Endothelial cell of umbilical vein (primary cell): ENCODE measurements at regions not wholly inside any gene's neighbourhood (a gene's known extent, or its start where the extent isn't known, plus 50 kb on each side); places are given as distances from the start of the nearest gene placed in this dataset.
A peak's percentile ranks its signal among the peaks of the same experiment; 100 is the strongest.

ENCODE experiments used
- BruUV-seq: library from RNA; stranded (reverse); fragments of 400-500 nt; replicated peaks from 2 replicates; lab custom pipeline; 2021; lab: Mats Ljungman, UMichigan
- CTCF ChIA-PET: fragments of 300-600, 350-600 bp; sonication (Branson Sonifier 250); formaldehyde crosslinking; loops from one replicate; lab custom pipeline; 2021; ENCODE audit warnings: antibody characterized with exemption, inconsistent platforms; lab: Charles Lee
- POLR2A ChIA-PET: fragments of 300-600, 350-600 bp; sonication (Branson Sonifier 250); formaldehyde crosslinking; loops from one replicate; lab custom pipeline; 2021; ENCODE audit warnings: antibody characterized with exemption, inconsistent platforms; lab: Charles Lee
- DNase-seq: peaks from one replicate; pipeline ENCODE4 v3.0.0-alpha.2; 2011; ENCODE audit warnings: low read depth, low spot score
- FAIRE-seq: peaks from 2 replicates; lab custom pipeline; 2011; peaks lifted over from hg19 to GRCh38; lab: Jason Lieb, UNC
- H2AFZ ChIP-seq: 2 replicates; pipeline ENCODE4 v1.6.0; 2012; ENCODE audit warnings: low read depth, low read length, control low read depth, inconsistent platforms
- H3K27ac ChIP-seq: 2 replicates; pipeline ENCODE4 v1.5.1; 2011; ENCODE audit warnings: low read depth, mild to moderate bottlenecking, control low read depth, low read length, moderate library complexity; ENCODE audit not compliant: insufficient read depth
- H3K27me3 ChIP-seq, 2 experiments: 2 replicates each; pipeline versions ENCODE4 v1.6.0 to v1.6.1; 2011; ENCODE audit warnings: low read length in 2 of 2, mixed read lengths in 1 of 2; ENCODE audit not compliant: control insufficient read depth in 2 of 2, insufficient read depth in 2 of 2
- H3K36me3 ChIP-seq, 2 experiments: 2 replicates in 1 of 2; 3 replicates in 1 of 2; pipeline ENCODE4 v1.5.1; 2011; ENCODE audit warnings: low read length in 2 of 2, mild to moderate bottlenecking in 1 of 2, moderate library complexity in 1 of 2; ENCODE audit not compliant: control insufficient read depth in 2 of 2, insufficient read depth in 2 of 2; ENCODE audit errors: extremely low read depth in 1 of 2
- H3K4me1 ChIP-seq: 3 replicates; pipeline ENCODE4 v1.5.1; 2011; ENCODE audit warnings: mild to moderate bottlenecking, low read length; ENCODE audit not compliant: control insufficient read depth, insufficient read depth; ENCODE audit errors: extremely low read depth
- H3K4me2 ChIP-seq: 2 replicates; pipeline ENCODE4 v1.6.1; 2011; ENCODE audit warnings: low read length, control low read depth, mixed read lengths; ENCODE audit not compliant: insufficient read depth
- H3K4me3 ChIP-seq, 3 experiments: fragments of 200-600 bp in 1 of 3; sonication (generic), shearing (Covaris generic) in 1 of 3; replicated peaks in 1 of 3; 2 replicates each; pipeline ENCODE4 v1.5.1; 2011 to 2016; ENCODE audit warnings: control low read depth in 3 of 3, low read length in 3 of 3, mild to moderate bottlenecking in 2 of 3, inconsistent platforms in 1 of 3, low read depth in 1 of 3, moderate library complexity in 1 of 3; ENCODE audit not compliant: insufficient read depth in 1 of 3
- H3K79me2 ChIP-seq: 2 replicates; pipeline ENCODE4 v1.6.0; 2012; ENCODE audit warnings: low read length, inconsistent platforms; ENCODE audit not compliant: control insufficient read depth, insufficient read depth
- H3K9ac ChIP-seq: replicated peaks from 2 replicates; pipeline ENCODE3; 2011; ENCODE audit warnings: low read length, control low read depth; ENCODE audit not compliant: insufficient read depth; ENCODE audit errors: extremely low read depth
- H3K9me1 ChIP-seq: replicated peaks from 3 replicates; pipeline ENCODE4 v1.6.0; 2011; ENCODE audit warnings: mild to moderate bottlenecking, low read length; ENCODE audit not compliant: control insufficient read depth, insufficient read depth; ENCODE audit errors: extremely low read depth
- H3K9me3 ChIP-seq: replicated peaks from 2 replicates; pipeline ENCODE4 v1.5.1; 2012; ENCODE audit warnings: low read length, inconsistent platforms; ENCODE audit not compliant: control insufficient read depth, insufficient read depth
- H4K20me1 ChIP-seq: replicated peaks from 2 replicates; pipeline ENCODE3; 2011; ENCODE audit warnings: mild to moderate bottlenecking, low read length; ENCODE audit not compliant: control insufficient read depth, insufficient read depth; ENCODE audit errors: extremely low read depth
- EZH2 ChIP-seq: IDR thresholded peaks from 2 replicates; pipeline ENCODE4 v1.6.1; 2012; ENCODE audit warnings: borderline replicate concordance, low read depth, mild to moderate bottlenecking, moderate library complexity, low read length, inconsistent platforms; ENCODE audit not compliant: severe bottlenecking
- FOS ChIP-seq: IDR thresholded peaks from 2 replicates; pipeline ENCODE4 v1.6.1; 2011; ENCODE audit warnings: mild to moderate bottlenecking, low read length, moderate library complexity, borderline replicate concordance; ENCODE audit not compliant: insufficient read depth
- GATA2 ChIP-seq: IDR thresholded peaks from 2 replicates; pipeline ENCODE4 v1.7.0; 2011; ENCODE audit warnings: low read depth, mild to moderate bottlenecking, moderate library complexity, mixed read lengths, low read length; ENCODE audit not compliant: insufficient read length, insufficient read depth
- JUN ChIP-seq: IDR thresholded peaks from 2 replicates; pipeline ENCODE4 v1.6.1; 2011; ENCODE audit warnings: borderline replicate concordance, low read depth; ENCODE audit not compliant: insufficient read length, insufficient read depth
- MYC ChIP-seq: IDR thresholded peaks from one replicate; pipeline ENCODE4 v1.6.1; 2011; ENCODE audit warnings: mild to moderate bottlenecking, low read depth, low read length
- POLR2A ChIP-seq: IDR thresholded peaks from 2 replicates; pipeline ENCODE4 v1.6.1; 2012; ENCODE audit warnings: low read depth, mild to moderate bottlenecking, control low read depth, low read length
- POLR2AphosphoS5 ChIP-seq: IDR thresholded peaks from 2 replicates; pipeline ENCODE4 v1.6.1; 2012; ENCODE audit warnings: low read depth, mild to moderate bottlenecking, control low read depth, low read length, moderate library complexity; ENCODE audit not compliant: insufficient read depth
- dilution Hi-C: fragments of 300-500 bp; cut with MboI; formaldehyde crosslinking; loops from one replicate; pipeline ENCODE4 v1.15.0; 2019; ENCODE audit warnings: low sequenced_read_pairs; ENCODE audit not compliant: extremely low pct_ligation_motif_present
- intact Hi-C: fragments of 100-400 bp; cut with micrococcal nuclease; formaldehyde crosslinking; loops from one replicate; pipeline ENCODE4 v1.10.0; 2022
- TF ChIP-seq, protein P1 (sequence below), 2 donors: IDR thresholded peaks; 1 replicate in 1 of 2; 2 replicates in 1 of 2; pipeline ENCODE4 v1.5.1; 2011; ENCODE audit warnings: low read length in 2 of 2, mild to moderate bottlenecking in 2 of 2, moderate library complexity in 2 of 2, control low read depth in 1 of 2, inconsistent platforms in 1 of 2, low read depth in 1 of 2; ENCODE audit not compliant: insufficient read depth in 1 of 2; ENCODE audit errors: extremely low read depth in 1 of 2
- TF ChIP-seq, protein P2 (sequence below): IDR thresholded peaks from 2 replicates; pipeline ENCODE4 v1.6.1; 2011; ENCODE audit not compliant: insufficient read depth, insufficient read length

DNA sequence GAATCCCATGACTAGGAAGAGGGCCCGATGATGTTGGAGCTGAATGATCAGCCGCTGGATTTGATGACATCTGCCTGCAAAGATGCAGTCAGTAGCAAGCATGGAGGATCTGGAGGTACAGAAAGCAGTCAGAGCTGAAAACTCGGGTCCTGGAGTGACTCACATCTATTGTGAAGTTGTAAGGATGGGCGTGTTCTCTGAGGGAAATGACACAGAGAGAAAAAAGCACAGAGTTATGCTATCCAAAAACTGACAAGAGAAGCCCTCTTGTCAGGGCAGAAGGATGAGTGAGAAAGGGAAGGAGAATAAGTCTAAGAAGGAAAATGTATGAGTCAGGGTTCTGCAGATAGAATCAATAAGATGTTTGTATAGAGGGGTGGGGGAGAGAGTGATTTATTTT, 380.4 kb upstream of the CCDC196 start:
- Histone ChIP-seq H3K9me3 (no peaks in the 10 kb centered on the region), H3K27ac (no peak overlapping the region), H2AFZ (peak overlapping the region; percentile 78), H4K20me1 (no peaks in the 10 kb centered on the region), H3K9me1 (no peaks in the 10 kb centered on the region), H3K4me3 (no peak overlapping the region), H3K4me1 (peaks cover 4% of the 10 kb centered on the region), H3K27me3 (no peaks in the 10 kb centered on the region), H3K79me2 (no peaks in the 10 kb centered on the region), H3K4me2 (peak overlapping the region; percentile 10), H3K9ac (no peak overlapping the region), H3K36me3 (no peaks in the 10 kb centered on the region)
- FAIRE-seq (peak; percentile 86), DNase-seq (peak; percentile 71)
- CTCF ChIA-PET = interaction anchor here (1.6 kb wide), 1 partner anchor 13 kb away, joined by 4 read pairs; no protein-coding TSS in a partner anchor
- dilution Hi-C loops = no loop called here
- no peak for TF ChIP-seq JUN
- no peak for TF ChIP-seq EZH2
- TF ChIP-seq FOS = peak; percentile 87
- TF ChIP-seq, protein P1, sequence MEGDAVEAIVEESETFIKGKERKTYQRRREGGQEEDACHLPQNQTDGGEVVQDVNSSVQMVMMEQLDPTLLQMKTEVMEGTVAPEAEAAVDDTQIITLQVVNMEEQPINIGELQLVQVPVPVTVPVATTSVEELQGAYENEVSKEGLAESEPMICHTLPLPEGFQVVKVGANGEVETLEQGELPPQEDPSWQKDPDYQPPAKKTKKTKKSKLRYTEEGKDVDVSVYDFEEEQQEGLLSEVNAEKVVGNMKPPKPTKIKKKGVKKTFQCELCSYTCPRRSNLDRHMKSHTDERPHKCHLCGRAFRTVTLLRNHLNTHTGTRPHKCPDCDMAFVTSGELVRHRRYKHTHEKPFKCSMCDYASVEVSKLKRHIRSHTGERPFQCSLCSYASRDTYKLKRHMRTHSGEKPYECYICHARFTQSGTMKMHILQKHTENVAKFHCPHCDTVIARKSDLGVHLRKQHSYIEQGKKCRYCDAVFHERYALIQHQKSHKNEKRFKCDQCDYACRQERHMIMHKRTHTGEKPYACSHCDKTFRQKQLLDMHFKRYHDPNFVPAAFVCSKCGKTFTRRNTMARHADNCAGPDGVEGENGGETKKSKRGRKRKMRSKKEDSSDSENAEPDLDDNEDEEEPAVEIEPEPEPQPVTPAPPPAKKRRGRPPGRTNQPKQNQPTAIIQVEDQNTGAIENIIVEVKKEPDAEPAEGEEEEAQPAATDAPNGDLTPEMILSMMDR (IDR thresholded peaks at IDR 0.05; ENCODE audit: extremely low read depth in 1 of 2, insufficient read depth in 1 of 2, low read depth in 1 of 2, low read length in 2 of 2) = no peak
- no peak for TF ChIP-seq POLR2A
- TF ChIP-seq, protein P2, sequence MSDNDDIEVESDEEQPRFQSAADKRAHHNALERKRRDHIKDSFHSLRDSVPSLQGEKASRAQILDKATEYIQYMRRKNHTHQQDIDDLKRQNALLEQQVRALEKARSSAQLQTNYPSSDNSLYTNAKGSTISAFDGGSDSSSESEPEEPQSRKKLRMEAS = no peak
- TF ChIP-seq GATA2 = peak; percentile 59
- TF ChIP-seq POLR2AphosphoS5 = no peak
- no peak for TF ChIP-seq MYC
- BruUV-seq = no TSS peak
- intact Hi-C loops = no loop called here
- POLR2A ChIA-PET = no interaction called here
